ENCODE measurements at regions not wholly inside any gene's neighbourhood (a gene's known extent, or its start where the extent isn't known, plus 50 kb on each side); places are given as distances from the start of the nearest gene placed in this dataset.

- intact Hi-C loops (cut with DNase I): no loop called here
- no peaks in the 10 kb centered on the region for H3K27me3 ChIP-seq
- H3K36me3 ChIP-seq (replicated peaks in 1 of 2): no peaks in the 10 kb centered on the region
- TF ChIP-seq CTCF (IDR thresholded peaks at IDR 0.05) (no peak), POLR2A (IDR thresholded peaks at IDR 0.05) (no peak)
- H3K27ac ChIP-seq: no peak overlapping the region
- no peaks in the 10 kb centered on the region for H3K4me1 ChIP-seq (replicated peaks in 1 of 2)
- H3K9me3 ChIP-seq (replicated peaks in 1 of 3): no peaks in the 10 kb centered on the region
- 72 to 87% (median 83%) methylated on average over 6 of the region's 6 CpGs for WGBS, 4 donors
- H3K4me3 ChIP-seq: no peak overlapping the region
- DNase-seq: no peak
Observed at GRCh38 chr1:182274618-182275017, 117.0 kb downstream of the GLUL start.

- no peaks in the 10 kb centered on the region for H3K9me3 ChIP-seq (replicated peaks in 1 of 3)
- no peak for DNase-seq
- WGBS, 4 donors: 60 to 83% (median 77%) methylated on average over 1 of the region's 1 CpG
- no peak overlapping the region for H3K4me3 ChIP-seq
- no peak overlapping the region for H3K27ac ChIP-seq
- H3K4me1 ChIP-seq (replicated peaks in 1 of 2): no peaks in the 10 kb centered on the region
- TF ChIP-seq CTCF (IDR thresholded peaks at IDR 0.05) (no peak), POLR2A (IDR thresholded peaks at IDR 0.05) (no peak)
- intact Hi-C loops (cut with DNase I): no loop called here
- H3K27me3 ChIP-seq: no peaks in the 10 kb centered on the region
- H3K36me3 ChIP-seq (replicated peaks in 1 of 2): no peaks in the 10 kb centered on the region
Observed at GRCh38 chr1:182270731-182271130, 120.9 kb downstream of the GLUL start.

- no peak for DNase-seq
- Histone ChIP-seq H3K9me3 (replicated peaks in 1 of 3) (no peaks in the 10 kb centered on the region), H3K36me3 (replicated peaks in 1 of 2) (no peaks in the 10 kb centered on the region), H3K27ac (no peak overlapping the region), H3K4me3 (no peak overlapping the region), H3K27me3 (no peaks in the 10 kb centered on the region), H3K4me1 (replicated peaks in 1 of 2) (no peaks in the 10 kb centered on the region)
- 84 to 89% (median 86%) methylated on average over 3 of the region's 3 CpGs for WGBS, 4 donors
- TF ChIP-seq CTCF (IDR thresholded peaks at IDR 0.05) (no peak), POLR2A (IDR thresholded peaks at IDR 0.05) (no peak)
- intact Hi-C loops (cut with DNase I): no loop called here
Observed at GRCh38 chr1:182269097-182269496, 122.5 kb downstream of the GLUL start.

- H3K27ac ChIP-seq: no peak overlapping the region
- intact Hi-C loops (cut with DNase I): no loop called here
- no peaks in the 10 kb centered on the region for H3K36me3 ChIP-seq (replicated peaks in 1 of 2)
- 67 to 88% (median 82%) methylated on average over 1 of the region's 1 CpG for WGBS, 4 donors
- TF ChIP-seq POLR2A (IDR thresholded peaks at IDR 0.05) (no peak), CTCF (IDR thresholded peaks at IDR 0.05) (no peak)
- no peaks in the 10 kb centered on the region for H3K27me3 ChIP-seq
- H3K9me3 ChIP-seq (replicated peaks in 1 of 3): no peaks in the 10 kb centered on the region
- DNase-seq: no peak
- no peaks in the 10 kb centered on the region for H3K4me1 ChIP-seq (replicated peaks in 1 of 2)
- H3K4me3 ChIP-seq: no peak overlapping the region
Observed at GRCh38 chr1:182268669-182269068, 122.9 kb downstream of the GLUL start.
